A549 (cell line): ENCODE measurements at regions not wholly inside any gene's neighbourhood (a gene's known extent, or its start where the extent isn't known, plus 50 kb on each side); places are given as distances from the start of the nearest gene placed in this dataset.

Source experiments
- ATAC-seq, 2 experiments: fragments of 200-7000 bp in 1 of 2; fragments of >200 bp in 1 of 2; cut with Nextera tagmentation in 1 of 2; cut with Tn5 transposase in 1 of 2; 3 replicates each; pipeline versions ENCODE4 v1.8.0 to v1.9.1; 2018 to 2020; ENCODE audit warnings: mild to moderate bottlenecking in 1 of 2, moderate library complexity in 1 of 2
- CTCF ChIA-PET: fragments of 300-600 bp; sonication (Branson Sonifier 250); formaldehyde crosslinking; extraction: SDS; loops from one replicate; lab custom pipeline; 2021; ENCODE audit warnings: antibody characterized with exemption, inconsistent platforms; lab: Yijun Ruan, JAX
- POLR2A ChIA-PET: fragments of 350-600 bp; formaldehyde crosslinking; extraction: SDS; loops from one replicate; lab custom pipeline; 2021; ENCODE audit warnings: antibody characterized with exemption, inconsistent platforms; lab: Yijun Ruan, JAX
- DNase-seq, 2 experiments: peaks; one replicate each; pipeline versions ENCODE4 v3.0.0 to v3.0.0-alpha.2; 2011 to 2016; ENCODE audit warnings: low read depth in 1 of 2, low spot score in 1 of 2
- FAIRE-seq: peaks from 2 replicates; lab custom pipeline; 2011; peaks lifted over from hg19 to GRCh38; lab: Jason Lieb, UNC
- H3K27ac ChIP-seq, 2 experiments: fragments of >200 bp; sonication (Bioruptor Twin); formaldehyde crosslinking; 3 replicates each; pipeline ENCODE4 v1.5.1; 2016 to 2017
- H3K4me1 ChIP-seq: fragments of >200 bp; sonication (Bioruptor Twin); formaldehyde crosslinking; 3 replicates; pipeline ENCODE4 v1.6.1; 2016
- H3K4me2 ChIP-seq: fragments of >200 bp; sonication (Bioruptor Twin); formaldehyde crosslinking; 3 replicates; pipeline ENCODE4 v1.6.1; 2016
- H3K4me3 ChIP-seq: fragments of >200 bp; sonication (Bioruptor Twin); formaldehyde crosslinking; 3 replicates; pipeline ENCODE4 v1.5.1; 2016
- H3K9me3 ChIP-seq: fragments of >200 bp; sonication (Bioruptor Twin); formaldehyde crosslinking; 3 replicates; pipeline ENCODE4 v1.6.1; 2016
- BHLHE40 ChIP-seq: IDR thresholded peaks from 2 replicates; pipeline ENCODE4 v1.6.1; 2012; ENCODE audit warnings: low read depth, low read length, inconsistent platforms
- CBX2 ChIP-seq: fragments of 200-600 bp; sonication (generic); IDR thresholded peaks from 2 replicates; pipeline ENCODE4 v1.6.1; 2016; ENCODE audit warnings: low read depth, mild to moderate bottlenecking, borderline replicate concordance
- CBX8 ChIP-seq: fragments of 200-600 bp; sonication (generic); IDR thresholded peaks from 2 replicates; pipeline ENCODE4 v1.6.1; 2016
- CHD4 ChIP-seq: fragments of 200-600 bp; sonication (generic); IDR thresholded peaks from 2 replicates; pipeline ENCODE4 v1.6.1; 2016; ENCODE audit warnings: antibody characterized with exemption, mild to moderate bottlenecking, borderline replicate concordance
- E2F6 ChIP-seq: IDR thresholded peaks from 2 replicates; pipeline ENCODE4 v1.6.1; 2012; ENCODE audit warnings: low read depth, borderline replicate concordance
- FOSL2 ChIP-seq, 2 experiments: fragments of 450-650 bp in 1 of 2; fragments of >200 bp in 1 of 2; sonication (Bioruptor Twin) in 1 of 2; formaldehyde crosslinking; IDR thresholded peaks; 2 replicates each; pipeline versions ENCODE4 v1.5.0 to v1.6.1; 2016 to 2020; ENCODE audit warnings: mild to moderate bottlenecking in 1 of 2, moderate library complexity in 1 of 2
- HES2 ChIP-seq: fragments of >200 bp; sonication (Bioruptor Twin); formaldehyde crosslinking; IDR thresholded peaks from 2 replicates; pipeline ENCODE4 v1.6.1; 2016
- HOXB13 ChIP-seq: fragments of 250-450 bp; sonication (Bioruptor Pico); IDR thresholded peaks from 2 replicates; pipeline ENCODE4 v1.5.0; 2020; ENCODE audit warnings: low read depth, mild to moderate bottlenecking, moderate library complexity
- JUN ChIP-seq, 2 experiments: fragments of >200 bp; sonication (Bioruptor Twin); formaldehyde crosslinking; IDR thresholded peaks; 2 replicates in 1 of 2; 3 replicates in 1 of 2; pipeline ENCODE4 v1.6.1; 2016 to 2017
- KDM1A ChIP-seq: fragments of 200-600 bp; sonication (generic); IDR thresholded peaks from 2 replicates; pipeline ENCODE4 v1.6.1; 2016; ENCODE audit warnings: low read depth, mild to moderate bottlenecking
- MAZ ChIP-seq: fragments of 150-350 bp; IDR thresholded peaks from 2 replicates; pipeline ENCODE4 v1.6.1; 2014; ENCODE audit warnings: antibody characterized with exemption, low read depth, low read length, borderline replicate concordance
- MYC ChIP-seq: IDR thresholded peaks from 2 replicates; pipeline ENCODE4 v1.6.1; 2012; ENCODE audit warnings: mild to moderate bottlenecking, inconsistent platforms, low read length, improper control_type of control experiment, borderline replicate concordance
- NFE2L2 ChIP-seq: fragments of 150-350 bp; conservative IDR thresholded peaks from 2 replicates; pipeline ENCODE4 v1.6.1; 2014; ENCODE audit warnings: low read length
- PBX3 ChIP-seq: IDR thresholded peaks from 2 replicates; pipeline ENCODE4 v1.6.1; 2012
- PHF8 ChIP-seq: fragments of 200-600 bp; sonication (generic); IDR thresholded peaks from 2 replicates; pipeline ENCODE4 v1.6.1; 2016; ENCODE audit warnings: low read depth, mild to moderate bottlenecking, antibody characterized with exemption, moderate library complexity, borderline replicate concordance
- POLR2AphosphoS2 ChIP-seq: conservative IDR thresholded peaks from 2 replicates; pipeline ENCODE4 v1.6.1; 2012; ENCODE audit warnings: low read length, improper control_type of control experiment, inconsistent platforms
- REST ChIP-seq: fragments of 200-600 bp; sonication (generic); IDR thresholded peaks from 2 replicates; pipeline ENCODE4 v1.6.1; 2016; ENCODE audit warnings: antibody characterized with exemption, mild to moderate bottlenecking, moderate library complexity
- RFX5 ChIP-seq: fragments of 450-650 bp; IDR thresholded peaks from 2 replicates; pipeline ENCODE4 v1.7.1; 2014; ENCODE audit warnings: antibody characterized with exemption, mild to moderate bottlenecking, moderate library complexity
- RNF2 ChIP-seq: fragments of 200-600 bp; sonication (generic); IDR thresholded peaks from 2 replicates; pipeline ENCODE4 v1.6.1; 2016; ENCODE audit warnings: low read depth, mild to moderate bottlenecking, antibody characterized with exemption, moderate library complexity, borderline replicate concordance
- SMC3 ChIP-seq: fragments of >200 bp; sonication (Bioruptor Twin); formaldehyde crosslinking; IDR thresholded peaks from 3 replicates; pipeline ENCODE4 v1.6.1; 2018; ENCODE audit warnings: inconsistent platforms
- TFCP2L1 ChIP-seq: fragments of 250-450 bp; sonication (Bioruptor Pico); IDR thresholded peaks from 2 replicates; pipeline ENCODE4 v1.5.0; 2021; ENCODE audit warnings: mild to moderate bottlenecking
- TP53 ChIP-seq: fragments of 250-450 bp; sonication (Bioruptor Pico); IDR thresholded peaks from 2 replicates; pipeline ENCODE4 v1.5.0; 2021; ENCODE audit warnings: mild to moderate bottlenecking, moderate library complexity
- ZC3H11A ChIP-seq: fragments of 450-650 bp; IDR thresholded peaks from 2 replicates; pipeline ENCODE4 v1.6.1; 2014; ENCODE audit warnings: antibody characterized with exemption, mild to moderate bottlenecking
- ZNF302 ChIP-seq: fragments of 250-450 bp; sonication (Bioruptor Pico); IDR thresholded peaks from 2 replicates; pipeline ENCODE4 v1.9.0; 2021; ENCODE audit warnings: inconsistent platforms, mild to moderate bottlenecking, moderate library complexity
- ZSCAN20 ChIP-seq: fragments of 250-450 bp; sonication (Bioruptor Pico); IDR thresholded peaks from 2 replicates; pipeline ENCODE4 v1.8.0; 2022; ENCODE audit warnings: mild to moderate bottlenecking, moderate library complexity
- WGBS: methylation state at CpG from one replicate; pipeline ENCODE4 v1.1.6; 2017; ENCODE audit errors: missing lambda C conversion rate; 5-methylcytosine and 5-hydroxymethylcytosine counted together

GRCh38 chr5:14028188-14028587 is 83.7 kb upstream of the DNAH5 start:
- no peak for FAIRE-seq
- ChIA-PET POLR2A (no interaction called here), CTCF (no interaction called here)
- ATAC-seq, result no peak
- TF ChIP-seq KDM1A, result peak; percentile 14; the same call in 1 of the 2 replicates
- TF ChIP-seq BHLHE40, result no peak
- TF ChIP-seq E2F6, result no peak
- TF ChIP-seq CBX8, result no peak
- no peak for TF ChIP-seq MYC
- TF ChIP-seq ZNF302 (CRISPR knock-in tag), result no peak
- TF ChIP-seq FOSL2 (IDR thresholded peaks at IDR 0.05), result no peak
- no peak for TF ChIP-seq FOSL2 (CRISPR knock-in tag; IDR thresholded peaks at IDR 0.05)
- WGBS, result 92% methylated on average over 1 of the region's 1 CpG
- Histone ChIP-seq H3K27ac (no peak overlapping the region), H3K4me1 (peaks cover 4% of the 10 kb centered on the region; the same call in 1 of the 3 replicates), H3K4me3 (no peak overlapping the region), H3K9me3 (no peaks in the 10 kb centered on the region), H3K4me2 (no peak overlapping the region)
- DNase-seq, result no peak

GRCh38 chr5:14025569-14026286 is 81.2 kb upstream of the DNAH5 start:
- 86% methylated on average over 4 of the region's 4 CpGs for WGBS
- ATAC-seq, result no peak
- no peaks in the 10 kb centered on the region for H3K4me1 ChIP-seq
- TF ChIP-seq PBX3, result no peak
- TF ChIP-seq HES2, result no peak
- no peak for TF ChIP-seq FOSL2 (IDR thresholded peaks at IDR 0.05)
- TF ChIP-seq FOSL2 (CRISPR knock-in tag; IDR thresholded peaks at IDR 0.05), result no peak
- no peak for TF ChIP-seq POLR2AphosphoS2
- no peak for TF ChIP-seq NFE2L2
- no peak for TF ChIP-seq SMC3
- TF ChIP-seq REST, result no peak
- TF ChIP-seq TFCP2L1 (CRISPR knock-in tag), result no peak
- TF ChIP-seq HOXB13 (CRISPR knock-in tag), result no peak
- TF ChIP-seq PHF8, result no peak
- no peak for TF ChIP-seq MAZ
- TF ChIP-seq JUN (IDR thresholded peaks at IDR 0.05), result no peak
- no peak for TF ChIP-seq TP53 (CRISPR knock-in tag)
- no peak for TF ChIP-seq RFX5
- TF ChIP-seq ZC3H11A, result no peak
- TF ChIP-seq ZSCAN20, result no peak
- no peak for TF ChIP-seq CBX2
- TF ChIP-seq CHD4, result no peak
- no peak for TF ChIP-seq BHLHE40
- TF ChIP-seq RNF2, result no peak
- TF ChIP-seq, all 56 proteins: peak for 0
- ChIA-PET CTCF (no interaction called here), POLR2A (no interaction called here)
- H3K27ac ChIP-seq, result no peak overlapping the region
- H3K9me3 ChIP-seq, result no peaks in the 10 kb centered on the region
- H3K4me2 ChIP-seq, result no peak overlapping the region
- DNase-seq (no peak), FAIRE-seq (no peak)
- H3K4me3 ChIP-seq, result no peak overlapping the region
